Activated CD4-positive, alpha-beta memory T cell treated with anti-CD3 and anti-CD28 coated beads for 36 hours (primary cell): ENCODE measurements at regions not wholly inside any gene's neighbourhood (a gene's known extent, or its start where the extent isn't known, plus 50 kb on each side); places are given as distances from the start of the nearest gene placed in this dataset.
"Not testable (repeated sequence)": the region's sequence is repeated elsewhere in the genome, so short reads cannot be mapped to it uniquely, and the experiment has no call there.

Experiments used
- CTCF ChIA-PET: fragments of 350-600 bp; sonication (Branson Sonifier 250); formaldehyde crosslinking; loops from one replicate; lab custom pipeline; 2021; ENCODE audit warnings: antibody characterized with exemption, inconsistent platforms; lab: Charles Lee
- POLR2A ChIA-PET: fragments of 350-600 bp; sonication (Branson Sonifier 250); formaldehyde crosslinking; loops from one replicate; lab custom pipeline; 2021; ENCODE audit warnings: antibody characterized with exemption; lab: Charles Lee
- DNase-seq: peaks from one replicate; pipeline ENCODE4 v3.0.0-alpha.2; 2020
- H3K27ac Mint-ChIP-seq: one replicate; pipeline ENCODE4 v1.8.0; 2021; ENCODE audit warnings: mixed read lengths
- H3K27me3 Mint-ChIP-seq: one replicate; pipeline ENCODE4 v1.8.0; 2021; ENCODE audit warnings: mixed read lengths
- H3K36me3 Mint-ChIP-seq: one replicate; pipeline ENCODE4 v1.8.0; 2021; ENCODE audit warnings: mixed read lengths
- H3K4me1 Mint-ChIP-seq: one replicate; pipeline ENCODE4 v1.8.0; 2021; ENCODE audit warnings: low read depth, mixed read lengths
- H3K4me3 Mint-ChIP-seq: one replicate; pipeline ENCODE4 v1.8.0; 2021; ENCODE audit warnings: mild to moderate bottlenecking, mixed read lengths
- H3K9me3 Mint-ChIP-seq: one replicate; pipeline ENCODE4 v1.8.0; 2021; ENCODE audit warnings: mixed read lengths
- intact Hi-C: fragments of 100-400 bp; cut with micrococcal nuclease; formaldehyde crosslinking; loops from one replicate; pipeline ENCODE4 v1.15.1; 2023

GRCh38 chr14:97135847-97136246 is 338.7 kb downstream of the VRK1 start:
- H3K4me1 Mint-ChIP-seq = peaks cover 10% of the 10 kb centered on the region
- intact Hi-C loops, H3K9me3 Mint-ChIP-seq, H3K4me3 Mint-ChIP-seq, DNase-seq, POLR2A ChIA-PET, CTCF ChIA-PET, H3K27ac Mint-ChIP-seq, H3K36me3 Mint-ChIP-seq, H3K27me3 Mint-ChIP-seq: not testable (repeated sequence)

GRCh38 chr14:97137705-97138104 is 340.5 kb downstream of the VRK1 start:
- Mint-ChIP-seq H3K4me3 (no peak overlapping the region), H3K36me3 (no peaks in the 10 kb centered on the region), H3K27ac (no peak overlapping the region), H3K27me3 (no peaks in the 10 kb centered on the region), H3K4me1 (peaks cover 10% of the 10 kb centered on the region), H3K9me3 (peaks cover 8% of the 10 kb centered on the region)
- intact Hi-C loops = no loop called here
- peak; percentile 39 for DNase-seq
- CTCF ChIA-PET = no interaction called here
- POLR2A ChIA-PET = no interaction called here

- POLR2A ChIA-PET = no interaction called here
- DNase-seq = no peak
- H3K27me3 Mint-ChIP-seq = no peaks in the 10 kb centered on the region
- intact Hi-C loops = no loop called here
- no peak overlapping the region for H3K27ac Mint-ChIP-seq
- H3K4me3 Mint-ChIP-seq = no peak overlapping the region
- H3K36me3 Mint-ChIP-seq = no peaks in the 10 kb centered on the region
- H3K4me1 Mint-ChIP-seq = peaks cover 10% of the 10 kb centered on the region
- CTCF ChIA-PET = no interaction called here
- peaks cover 8% of the 10 kb centered on the region for H3K9me3 Mint-ChIP-seq
These were observed 341.6 kb downstream of the VRK1 start for GRCh38 chr14:97138801-97139200.

GRCh38 chr14:97143011-97143410 is 345.8 kb downstream of the VRK1 start:
- H3K9me3 Mint-ChIP-seq = no peaks in the 10 kb centered on the region
- H3K4me1 Mint-ChIP-seq = peaks cover 1% of the 10 kb centered on the region
- H3K4me3 Mint-ChIP-seq = no peak overlapping the region
- no peak for DNase-seq
- intact Hi-C loops = no loop called here
- no peaks in the 10 kb centered on the region for H3K36me3 Mint-ChIP-seq
- POLR2A ChIA-PET = interaction anchor here (0.7 kb wide), 1 partner anchor 182 kb away, joined by 3 read pairs; no protein-coding TSS in a partner anchor
- no peak overlapping the region for H3K27ac Mint-ChIP-seq
- CTCF ChIA-PET = no interaction called here
- no peaks in the 10 kb centered on the region for H3K27me3 Mint-ChIP-seq

- ChIA-PET CTCF (no interaction called here), POLR2A (no interaction called here)
- H3K4me3 Mint-ChIP-seq = no peak overlapping the region
- no peaks in the 10 kb centered on the region for H3K9me3 Mint-ChIP-seq
- H3K4me1 Mint-ChIP-seq = no peaks in the 10 kb centered on the region
- DNase-seq = no peak
- no peak overlapping the region for H3K27ac Mint-ChIP-seq
- no peaks in the 10 kb centered on the region for H3K36me3 Mint-ChIP-seq
- intact Hi-C loops = no loop called here
- no peaks in the 10 kb centered on the region for H3K27me3 Mint-ChIP-seq
These were observed 346.3 kb downstream of the VRK1 start for GRCh38 chr14:97143456-97143855.

GRCh38 chr14:97148021-97148420 is 350.8 kb downstream of the VRK1 start:
- H3K4me1 Mint-ChIP-seq, intact Hi-C loops, H3K27ac Mint-ChIP-seq, POLR2A ChIA-PET, DNase-seq, H3K36me3 Mint-ChIP-seq, H3K27me3 Mint-ChIP-seq, H3K9me3 Mint-ChIP-seq, CTCF ChIA-PET, H3K4me3 Mint-ChIP-seq: not testable (repeated sequence)

GRCh38 chr14:97149775-97150174 is 352.6 kb downstream of the VRK1 start:
- intact Hi-C loops = no loop called here
- peaks cover 3% of the 10 kb centered on the region for H3K27me3 Mint-ChIP-seq
- DNase-seq = no peak
- H3K4me1 Mint-ChIP-seq = no peaks in the 10 kb centered on the region
- CTCF ChIA-PET = no interaction called here
- no peaks in the 10 kb centered on the region for H3K36me3 Mint-ChIP-seq
- H3K9me3 Mint-ChIP-seq = no peaks in the 10 kb centered on the region
- H3K4me3 Mint-ChIP-seq = no peak overlapping the region
- POLR2A ChIA-PET = no interaction called here
- no peak overlapping the region for H3K27ac Mint-ChIP-seq

- Mint-ChIP-seq H3K4me1 (no peaks in the 10 kb centered on the region), H3K36me3 (no peaks in the 10 kb centered on the region), H3K27ac (no peak overlapping the region), H3K4me3 (no peak overlapping the region), H3K27me3 (peaks cover 8% of the 10 kb centered on the region), H3K9me3 (peaks cover under 1% of the 10 kb centered on the region)
- ChIA-PET CTCF (no interaction called here), POLR2A (no interaction called here)
- intact Hi-C loops = no loop called here
- DNase-seq = no peak
These were observed 356.3 kb downstream of the VRK1 start for GRCh38 chr14:97153527-97153926.

- POLR2A ChIA-PET = no interaction called here
- Mint-ChIP-seq H3K4me3 (no peak overlapping the region), H3K4me1 (no peaks in the 10 kb centered on the region), H3K36me3 (peaks cover 5% of the 10 kb centered on the region), H3K27ac (no peak overlapping the region), H3K9me3 (peaks cover 12% of the 10 kb centered on the region), H3K27me3 (peaks cover 7% of the 10 kb centered on the region)
- DNase-seq = no peak
- intact Hi-C loops = no loop called here
- CTCF ChIA-PET = no interaction called here
These were observed 358.1 kb downstream of the VRK1 start for GRCh38 chr14:97155320-97155719.

- POLR2A ChIA-PET = no interaction called here
These were observed 358.6 kb downstream of the VRK1 start for GRCh38 chr14:97155814-97156213.

GRCh38 chr14:97156705-97157104 is 359.5 kb downstream of the VRK1 start:
- POLR2A ChIA-PET = no interaction called here
- peaks cover 12% of the 10 kb centered on the region for H3K9me3 Mint-ChIP-seq
- DNase-seq = no peak
- CTCF ChIA-PET = interaction anchor here (0.5 kb wide), 1 partner anchor 151 kb away, joined by 3 read pairs; no protein-coding TSS in a partner anchor
- peaks cover 7% of the 10 kb centered on the region for H3K27me3 Mint-ChIP-seq
- H3K4me1 Mint-ChIP-seq = no peaks in the 10 kb centered on the region
- H3K27ac Mint-ChIP-seq = no peak overlapping the region
- H3K4me3 Mint-ChIP-seq = no peak overlapping the region
- H3K36me3 Mint-ChIP-seq = peaks cover 5% of the 10 kb centered on the region
- intact Hi-C loops = no loop called here

More at GRCh38 chr14:97155814-97156213, 358.6 kb downstream of the VRK1 start:
- DNase-seq = no peak
- intact Hi-C loops = no loop called here
- no peaks in the 10 kb centered on the region for H3K4me1 Mint-ChIP-seq
- no peak overlapping the region for H3K27ac Mint-ChIP-seq
- peaks cover 7% of the 10 kb centered on the region for H3K27me3 Mint-ChIP-seq
- H3K9me3 Mint-ChIP-seq = peaks cover 12% of the 10 kb centered on the region
- H3K36me3 Mint-ChIP-seq = peaks cover 5% of the 10 kb centered on the region
- no peak overlapping the region for H3K4me3 Mint-ChIP-seq
- CTCF ChIA-PET = no interaction called here

GRCh38 chr14:97158102-97158501 is 360.9 kb downstream of the VRK1 start:
- Mint-ChIP-seq H3K4me1 (no peaks in the 10 kb centered on the region), H3K27me3 (peaks cover 7% of the 10 kb centered on the region), H3K27ac (no peak overlapping the region), H3K4me3 (no peak overlapping the region), H3K36me3 (peaks cover 5% of the 10 kb centered on the region), H3K9me3 (peaks cover 12% of the 10 kb centered on the region)
- DNase-seq = no peak
- intact Hi-C loops = no loop called here
- POLR2A ChIA-PET = no interaction called here
- CTCF ChIA-PET = no interaction called here

- CTCF ChIA-PET = no interaction called here
- POLR2A ChIA-PET = no interaction called here
- no peak for DNase-seq
- Mint-ChIP-seq H3K36me3 (peaks cover 5% of the 10 kb centered on the region), H3K27me3 (peaks cover 7% of the 10 kb centered on the region), H3K27ac (no peak overlapping the region), H3K4me3 (no peak overlapping the region), H3K4me1 (no peaks in the 10 kb centered on the region), H3K9me3 (peaks cover 12% of the 10 kb centered on the region)
- intact Hi-C loops = no loop called here
These were observed 361.9 kb downstream of the VRK1 start for GRCh38 chr14:97159124-97159523.
